Upper lobe of left lung (tissue), 6 donors: ENCODE measurements at regions not wholly inside any gene's neighbourhood (a gene's known extent, or its start where the extent isn't known, plus 50 kb on each side); places are given as distances from the start of the nearest gene placed in this dataset.

ENCODE experiments used
- ATAC-seq, 2 donors: fragments of 200-7000 bp; cut with Tn5 transposase; one replicate each; pipeline ENCODE4 v1.9.1; 2022; ENCODE audit warnings: mild to moderate bottlenecking in 2 of 2, moderate library complexity in 2 of 2; ENCODE audit not compliant: low FRiP score in 2 of 2
- DNase-seq, 2 donors: peaks; one replicate each; pipeline ENCODE4 v3.0.0-alpha.2; 2019 to 2020
- H3K27ac ChIP-seq, 4 donors: fragments of 200-600 bp; sonication (generic); one replicate each; pipeline ENCODE4 v1.5.1; 2016 to 2019
- H3K27me3 ChIP-seq, 4 donors: fragments of 200-600 bp; sonication (generic); one replicate each; pipeline ENCODE4 v1.5.1; 2017 to 2019
- H3K36me3 ChIP-seq, 4 donors: fragments of 200-600 bp; sonication (generic); one replicate each; pipeline ENCODE4 v1.5.1; 2016 to 2019
- H3K4me1 ChIP-seq, 4 donors: fragments of 200-600 bp; sonication (generic); one replicate each; pipeline ENCODE4 v1.5.1; 2018 to 2019
- H3K4me3 ChIP-seq, 4 donors: fragments of 200-600 bp; sonication (generic); one replicate each; pipeline ENCODE4 v1.5.1; 2017 to 2019; ENCODE audit warnings: mild to moderate bottlenecking in 2 of 4, moderate library complexity in 1 of 4
- H3K9me3 ChIP-seq, 4 donors: fragments of 200-600 bp; sonication (generic); one replicate each; pipeline ENCODE4 v1.5.1; 2018 to 2019
- CTCF ChIP-seq, 6 experiments: fragments of 450-650 bp in 4 of 6; fragments of 200-600 bp in 2 of 6; sonication (generic) in 2 of 6; IDR thresholded peaks; one replicate each; pipeline ENCODE4 v1.5.1; 2016 to 2019; ENCODE audit warnings: antibody characterized with exemption in 6 of 6
- EP300 ChIP-seq, 4 donors: sonication (generic); formaldehyde crosslinking; IDR thresholded peaks; one replicate each; pipeline ENCODE4 v1.5.1; 2017; ENCODE audit warnings: antibody characterized with exemption in 4 of 4, control low read depth in 2 of 4
- POLR2A ChIP-seq, 4 donors: fragments of 450-650 bp; IDR thresholded peaks; one replicate each; pipeline ENCODE4 v1.5.1; 2016 to 2017; ENCODE audit warnings: antibody characterized with exemption in 4 of 4, mild to moderate bottlenecking in 2 of 4
- POLR2AphosphoS5 ChIP-seq, 2 donors: sonication (generic); formaldehyde crosslinking; IDR thresholded peaks; one replicate each; pipeline ENCODE4 v1.5.1; 2017; ENCODE audit warnings: antibody characterized with exemption in 2 of 2
- WGBS, 2 donors: methylation state at CpG; one replicate each; pipeline ENCODE4 v1.1.5; 2017 to 2018; 5-methylcytosine and 5-hydroxymethylcytosine counted together
- donor health status: DM: no; HTN: no; CAD: no; lungs with moderate emphysema.
- donor health status: DM: no; HTN: yes; CAD: no; lungs with severe emphysema.

- Histone ChIP-seq H3K27me3 (no peaks in the 10 kb centered on the region), H3K4me1 (peaks cover 0 to 7% (median 0%) of the 10 kb centered on the region in 4 donors), H3K4me3 (no peak overlapping the region), H3K36me3 (no peaks in the 10 kb centered on the region), H3K9me3 (peaks cover 0 to 4% (median 0%) of the 10 kb centered on the region in 4 donors), H3K27ac (no peak overlapping the region)
- 71 to 92% methylated on average over 6 to 9 of the region's 9 CpGs for WGBS, 2 donors
- ATAC-seq (no peak), DNase-seq (no peak)
- TF ChIP-seq EP300 (IDR thresholded peaks at IDR 0.05) (no peak), POLR2A (IDR thresholded peaks at IDR 0.05) (no peak), CTCF (IDR thresholded peaks at IDR 0.05) (no peak), POLR2AphosphoS5 (IDR thresholded peaks at IDR 0.05) (no peak)
Measured at GRCh38 chr19:34598217-34599155, 78.5 kb downstream of the SCGB2B2 start.

GRCh38 chr19:34597596-34597995, 79.4 kb downstream of the SCGB2B2 start:
- TF ChIP-seq CTCF (IDR thresholded peaks at IDR 0.05) (no peak), POLR2AphosphoS5 (IDR thresholded peaks at IDR 0.05) (no peak), EP300 (IDR thresholded peaks at IDR 0.05) (no peak), POLR2A (IDR thresholded peaks at IDR 0.05) (no peak)
- no peaks in the 10 kb centered on the region for H3K36me3 ChIP-seq
- H3K27me3 ChIP-seq, result no peaks in the 10 kb centered on the region
- 87 to 90% methylated on average over 5 to 9 of the region's 9 CpGs for WGBS, 2 donors
- no peak for ATAC-seq
- H3K9me3 ChIP-seq, result no peaks in the 10 kb centered on the region
- no peak overlapping the region for H3K27ac ChIP-seq
- DNase-seq, result no peak
- H3K4me1 ChIP-seq, result peaks cover 0 to 7% (median 0%) of the 10 kb centered on the region in 4 donors
- H3K4me3 ChIP-seq, result no peak overlapping the region

GRCh38 chr19:34596989-34597388, 80.0 kb downstream of the SCGB2B2 start:
- TF ChIP-seq POLR2A (IDR thresholded peaks at IDR 0.05) (no peak), POLR2AphosphoS5 (IDR thresholded peaks at IDR 0.05) (no peak), EP300 (IDR thresholded peaks at IDR 0.05) (no peak), CTCF (IDR thresholded peaks at IDR 0.05) (no peak)
- Histone ChIP-seq H3K36me3 (no peaks in the 10 kb centered on the region), H3K27ac (no peak overlapping the region), H3K9me3 (no peaks in the 10 kb centered on the region), H3K27me3 (no peaks in the 10 kb centered on the region), H3K4me1 (peaks cover 0 to 7% (median 0%) of the 10 kb centered on the region in 4 donors), H3K4me3 (no peak overlapping the region)
- 83 to 95% methylated on average over 1 of the region's 1 CpG for WGBS, 2 donors
- DNase-seq, result no peak
- ATAC-seq, result no peak

GRCh38 chr19:34596115-34596514, 80.8 kb downstream of the SCGB2B2 start:
- H3K27me3 ChIP-seq, result no peaks in the 10 kb centered on the region
- no peak overlapping the region for H3K27ac ChIP-seq
- no peak for DNase-seq
- H3K36me3 ChIP-seq, result no peaks in the 10 kb centered on the region
- no peaks in the 10 kb centered on the region for H3K9me3 ChIP-seq
- no peak for TF ChIP-seq POLR2A (IDR thresholded peaks at IDR 0.05)
- no peak for TF ChIP-seq CTCF (IDR thresholded peaks at IDR 0.05)
- no peak for TF ChIP-seq EP300 (IDR thresholded peaks at IDR 0.05)
- no peak for TF ChIP-seq POLR2AphosphoS5 (IDR thresholded peaks at IDR 0.05)
- no peak for ATAC-seq
- WGBS, 2 donors, result 90% methylated on average over 10 to 13 of the region's 13 CpGs
- H3K4me1 ChIP-seq, result peaks cover 0 to 7% (median 0%) of the 10 kb centered on the region in 4 donors
- H3K4me3 ChIP-seq, result no peak overlapping the region
